Urothelium cell line (cell line): ENCODE measurements at regions not wholly inside any gene's neighbourhood (a gene's known extent, or its start where the extent isn't known, plus 50 kb on each side); places are given as distances from the start of the nearest gene placed in this dataset.
"Not testable (repeated sequence)": the region's sequence is repeated elsewhere in the genome, so short reads cannot be mapped to it uniquely, and the experiment has no call there.

Experiments
- DNase-seq: peaks from one replicate; pipeline ENCODE4 v3.0.0; 2011; ENCODE audit warnings: low spot score, mixed read lengths
- FAIRE-seq: peaks from 2 replicates; lab custom pipeline; 2011; peaks lifted over from hg19 to GRCh38; lab: Jason Lieb, UNC

GRCh38 chr5:128778474-128778873 is 186.8 kb upstream of the SLC27A6 start:
- no peak for FAIRE-seq
- DNase-seq: no peak

- FAIRE-seq (no peak), DNase-seq (peak; percentile 69)
Measured at GRCh38 chr5:128782446-128782845, 182.8 kb upstream of the SLC27A6 start.

- DNase-seq (no peak), FAIRE-seq (no peak)
Measured at GRCh38 chr5:128784726-128785125, 180.6 kb upstream of the SLC27A6 start.

GRCh38 chr5:128791312-128791711 is 174.0 kb upstream of the SLC27A6 start:
- DNase-seq: no peak
- FAIRE-seq: no peak

- no peak for FAIRE-seq
- no peak for DNase-seq
Measured at GRCh38 chr5:128796506-128796905, 168.8 kb upstream of the SLC27A6 start.

GRCh38 chr5:128798871-128799270 is 166.4 kb upstream of the SLC27A6 start:
- FAIRE-seq (no peak), DNase-seq (no peak)

- no peak for FAIRE-seq
- DNase-seq: no peak
Measured at GRCh38 chr5:128799945-128800344, 165.3 kb upstream of the SLC27A6 start.

- DNase-seq (no peak), FAIRE-seq (no peak)
Measured at GRCh38 chr5:128800377-128800776, 164.9 kb upstream of the SLC27A6 start.

GRCh38 chr5:128813317-128814070 is 151.8 kb upstream of the SLC27A6 start:
- FAIRE-seq: no peak
- DNase-seq: no peak

- no peak for FAIRE-seq
- no peak for DNase-seq
Measured at GRCh38 chr5:128815201-128815600, 150.1 kb upstream of the SLC27A6 start.

GRCh38 chr5:128825826-128826225 is 139.5 kb upstream of the SLC27A6 start:
- no peak for FAIRE-seq
- DNase-seq: no peak

GRCh38 chr5:128826275-128826674 is 139.0 kb upstream of the SLC27A6 start:
- DNase-seq (no peak), FAIRE-seq (no peak)

GRCh38 chr5:128836571-128836970 is 128.7 kb upstream of the SLC27A6 start:
- FAIRE-seq: no peak
- no peak for DNase-seq

GRCh38 chr5:128838623-128839022 is 126.7 kb upstream of the SLC27A6 start:
- DNase-seq (no peak), FAIRE-seq (no peak)

GRCh38 chr5:128842241-128842640 is 123.0 kb upstream of the SLC27A6 start:
- no peak for FAIRE-seq
- no peak for DNase-seq

GRCh38 chr5:128844354-128844923 is 120.8 kb upstream of the SLC27A6 start:
- FAIRE-seq: no peak
- no peak for DNase-seq

GRCh38 chr5:128850049-128850448 is 115.2 kb upstream of the SLC27A6 start:
- DNase-seq (no peak), FAIRE-seq (no peak)

GRCh38 chr5:128854931-128855330 is 110.4 kb upstream of the SLC27A6 start:
- FAIRE-seq (no peak), DNase-seq (no peak)

- FAIRE-seq (no peak), DNase-seq (no peak)
Measured at GRCh38 chr5:128857076-128857677, 108.1 kb upstream of the SLC27A6 start.

- DNase-seq: no peak
- no peak for FAIRE-seq
Measured at GRCh38 chr5:128858995-128859394, 106.3 kb upstream of the SLC27A6 start.

- not testable (repeated sequence) for FAIRE-seq, DNase-seq
Measured at GRCh38 chr5:128861155-128861554, 104.1 kb upstream of the SLC27A6 start.

GRCh38 chr5:128869970-128870369 is 95.3 kb upstream of the SLC27A6 start:
- FAIRE-seq (no peak), DNase-seq (no peak)
